IMR-90 (cell line): ENCODE measurements at regions not wholly inside any gene's neighbourhood (a gene's known extent, or its start where the extent isn't known, plus 50 kb on each side); places are given as distances from the start of the nearest gene placed in this dataset.

Experiments used
- ATAC-seq: fragments of 200-7000 bp; cut with Tn5 transposase; 2 replicates; pipeline ENCODE4 v1.9.1; 2020; ENCODE audit warnings: low read depth, mild to moderate bottlenecking, moderate library complexity
- BruUV-seq: library from RNA; stranded (reverse); fragments of 400-500 nt; replicated peaks from 2 replicates; lab custom pipeline; 2021; lab: Mats Ljungman, UMichigan
- CTCF ChIA-PET: fragments of 300-600 bp; formaldehyde crosslinking; extraction: SDS; loops from one replicate; lab custom pipeline; 2021; ENCODE audit warnings: antibody characterized with exemption; lab: Yijun Ruan, JAX
- POLR2A ChIA-PET: fragments of 300-600 bp; sonication (Branson Sonifier 250); formaldehyde crosslinking; loops from one replicate; lab custom pipeline; 2022; ENCODE audit warnings: antibody characterized with exemption; ENCODE audit not compliant: unreplicated experiment; lab: Charles Lee
- DNase-seq: peaks from one replicate; pipeline ENCODE4 v3.0.0; 2013
- H2AFZ ChIP-seq: replicated peaks from 2 replicates; pipeline ENCODE3; 2013; ENCODE audit warnings: low read length, mild to moderate bottlenecking; ENCODE audit not compliant: poor library complexity
- H2AK5ac ChIP-seq: 2 replicates; pipeline ENCODE4 v1.6.1; 2013; ENCODE audit warnings: low read depth, low read length, inconsistent platforms
- H2AK9ac ChIP-seq: replicated peaks from 2 replicates; pipeline ENCODE3; 2013; ENCODE audit warnings: mild to moderate bottlenecking, low read depth, low read length, moderate library complexity; ENCODE audit not compliant: poor library complexity
- H2BK120ac ChIP-seq: 2 replicates; pipeline ENCODE4 v1.6.1; 2013; ENCODE audit warnings: low read depth, low read length, inconsistent platforms
- H2BK15ac ChIP-seq: 3 replicates; pipeline ENCODE4 v1.6.1; 2013; ENCODE audit warnings: low read depth, low read length, inconsistent platforms
- H2BK20ac ChIP-seq: 2 replicates; pipeline ENCODE4 v1.6.1; 2013; ENCODE audit warnings: low read depth, mild to moderate bottlenecking, inconsistent platforms, low read length, moderate library complexity
- H2BK5ac ChIP-seq: 2 replicates; pipeline ENCODE4 v1.6.1; 2013; ENCODE audit warnings: mild to moderate bottlenecking, low read depth, low read length, inconsistent platforms; ENCODE audit not compliant: poor library complexity, severe bottlenecking
- H3K14ac ChIP-seq: replicated peaks from 2 replicates; pipeline ENCODE4 v1.6.1; 2013; ENCODE audit warnings: low read depth, low read length, inconsistent platforms
- H3K18ac ChIP-seq: 2 replicates; pipeline ENCODE4 v1.6.1; 2013; ENCODE audit warnings: low read depth, low read length, control low read depth
- H3K23ac ChIP-seq: 2 replicates; pipeline ENCODE4 v1.6.1; 2013; ENCODE audit warnings: low read depth, low read length, inconsistent platforms
- H3K27ac ChIP-seq: 2 replicates; pipeline ENCODE4 v1.5.1; 2013; ENCODE audit warnings: mild to moderate bottlenecking, control low read depth, low read length; ENCODE audit not compliant: insufficient read depth
- H3K27me3 ChIP-seq: 2 replicates; pipeline ENCODE4 v1.6.1; 2013; ENCODE audit warnings: low read length; ENCODE audit not compliant: control insufficient read depth, insufficient read depth
- H3K36me3 ChIP-seq: 2 replicates; pipeline ENCODE4 v1.6.1; 2013; ENCODE audit warnings: low read length, mixed read lengths; ENCODE audit not compliant: control insufficient read depth, insufficient read depth
- H3K4ac ChIP-seq: 2 replicates; pipeline ENCODE4 v1.6.1; 2013; ENCODE audit warnings: low read depth, low read length, inconsistent platforms
- H3K4me1 ChIP-seq: 2 replicates; pipeline ENCODE4 v1.6.1; 2013; ENCODE audit warnings: low read length, mixed read lengths; ENCODE audit not compliant: control insufficient read depth, insufficient read depth
- H3K4me2 ChIP-seq: 2 replicates; pipeline ENCODE4 v1.6.1; 2013; ENCODE audit warnings: low read depth, mild to moderate bottlenecking, control low read depth, low read length, moderate library complexity
- H3K4me3 ChIP-seq: 2 replicates; pipeline ENCODE4 v1.5.1; 2013; ENCODE audit warnings: low read depth, mild to moderate bottlenecking, control low read depth, low read length, moderate library complexity; ENCODE audit not compliant: insufficient read depth
- H3K56ac ChIP-seq: 2 replicates; pipeline ENCODE4 v1.6.1; 2013; ENCODE audit warnings: low read length, inconsistent platforms; ENCODE audit not compliant: insufficient read depth; ENCODE audit errors: extremely low read depth
- H3K79me1 ChIP-seq, 2 experiments: 2 replicates each; pipeline ENCODE4 v1.6.1; 2013; ENCODE audit warnings: low read length in 2 of 2, inconsistent platforms in 1 of 2, low read depth in 1 of 2
- H3K9ac ChIP-seq: 2 replicates; pipeline ENCODE4 v1.6.1; 2013; ENCODE audit warnings: low read depth, low read length, control low read depth
- H3K9me1 ChIP-seq: 2 replicates; pipeline ENCODE4 v1.6.1; 2013; ENCODE audit warnings: low read length, inconsistent platforms; ENCODE audit not compliant: insufficient read depth
- H3K9me3 ChIP-seq: 2 replicates; pipeline ENCODE4 v1.6.1; 2013; ENCODE audit warnings: low read length; ENCODE audit not compliant: control insufficient read depth, insufficient read depth
- H4K20me1 ChIP-seq: 2 replicates; pipeline ENCODE4 v1.6.1; 2013; ENCODE audit warnings: low read length, inconsistent platforms; ENCODE audit not compliant: insufficient read depth
- H4K5ac ChIP-seq: 2 replicates; pipeline ENCODE4 v1.6.1; 2013; ENCODE audit warnings: mild to moderate bottlenecking, low read depth, low read length, control low read depth
- H4K8ac ChIP-seq, 2 experiments: 2 replicates each; pipeline ENCODE4 v1.6.1; 2013; ENCODE audit warnings: low read depth in 2 of 2, low read length in 2 of 2, control low read depth in 1 of 2, inconsistent platforms in 1 of 2
- H4K91ac ChIP-seq: 2 replicates; pipeline ENCODE4 v1.6.1; 2013; ENCODE audit warnings: low read depth, low read length, inconsistent platforms; ENCODE audit not compliant: insufficient read depth
- BHLHE40 ChIP-seq: fragments of 150-350 bp; IDR thresholded peaks from 2 replicates; pipeline ENCODE4 v1.6.1; 2016; ENCODE audit warnings: mild to moderate bottlenecking, low read depth, low read length
- CEBPB ChIP-seq: IDR thresholded peaks from 2 replicates; pipeline ENCODE4 v1.6.1; 2012; ENCODE audit warnings: low read depth, low read length, improper control_type of control experiment
- CHD1 ChIP-seq: IDR thresholded peaks from 2 replicates; pipeline ENCODE4 v1.6.1; 2012; ENCODE audit warnings: low read depth, low read length, improper control_type of control experiment
- ELK1 ChIP-seq: fragments of 150-350 bp; IDR thresholded peaks from 2 replicates; pipeline ENCODE4 v1.6.1; 2016; ENCODE audit warnings: low read depth, mild to moderate bottlenecking, low read length, moderate library complexity, borderline replicate concordance
- FOS ChIP-seq: fragments of 150-350 bp; IDR thresholded peaks from 2 replicates; pipeline ENCODE4 v1.6.1; 2016; ENCODE audit warnings: low read depth, low read length
- MAFK ChIP-seq: IDR thresholded peaks from 2 replicates; pipeline ENCODE4 v1.6.1; 2012; ENCODE audit warnings: low read depth, low read length, improper control_type of control experiment
- NFE2L2 ChIP-seq: fragments of 150-350 bp; IDR thresholded peaks from 2 replicates; pipeline ENCODE4 v1.6.1; 2016; ENCODE audit warnings: low read depth, mild to moderate bottlenecking, low read length
- POLR2A ChIP-seq: IDR thresholded peaks from 2 replicates; pipeline ENCODE4 v1.6.1; 2012; ENCODE audit warnings: mild to moderate bottlenecking, low read depth, low read length
- RCOR1 ChIP-seq: IDR thresholded peaks from 2 replicates; pipeline ENCODE4 v1.6.1; 2012; ENCODE audit warnings: mild to moderate bottlenecking, low read length, improper control_type of control experiment; ENCODE audit not compliant: insufficient replicate concordance
- RFX5 ChIP-seq: IDR thresholded peaks from 2 replicates; pipeline ENCODE4 v1.8.0; 2012; ENCODE audit warnings: low read depth, mild to moderate bottlenecking, low read length, moderate library complexity
- USF2 ChIP-seq: fragments of 150-350 bp; IDR thresholded peaks from 2 replicates; pipeline ENCODE4 v1.6.1; 2017; ENCODE audit warnings: mild to moderate bottlenecking, antibody characterized with exemption, low read length, low read depth
- WGBS, 2 experiments: methylation state at CpG; one replicate each; pipeline versions ENCODE4 v1.1.5 to v1.1.7; 2013; ENCODE audit warnings: missing lambda C conversion rate in 2 of 2; ENCODE audit not compliant: insufficient read length in 1 of 2; ENCODE audit errors: extremely low coverage in 2 of 2; 5-methylcytosine and 5-hydroxymethylcytosine counted together
- dilution Hi-C: fragments of 300-500 bp; cut with HindIII; formaldehyde crosslinking; loops from one replicate; pipeline ENCODE4 v1.14.3; 2018; ENCODE audit warnings: low sequenced_read_pairs; ENCODE audit not compliant: unreplicated experiment
- in situ Hi-C: fragments of 300-500 bp; cut with MboI; formaldehyde crosslinking; loops from 3 replicates; pipeline ENCODE4 v1.14.3; 2019; ENCODE audit warnings: low sequenced_read_pairs, inconsistent platforms, mixed read lengths
- intact Hi-C: fragments of 100-400 bp; cut with micrococcal nuclease; formaldehyde crosslinking; loops from 2 replicates; pipeline ENCODE4 v1.10.0; 2022

GRCh38 chr1:113247782-113248181 is 142.5 kb upstream of the MAGI3 start:
- Histone ChIP-seq H3K14ac (no peak overlapping the region), H4K20me1 (no peaks in the 10 kb centered on the region), H3K79me1 (no peaks in the 10 kb centered on the region), H3K23ac (no peak overlapping the region), H3K18ac (no peak overlapping the region), H3K27me3 (peaks cover 22% of the 10 kb centered on the region), H3K4me1 (no peaks in the 10 kb centered on the region), H3K4me3 (no peak overlapping the region), H2BK5ac (no peak overlapping the region), H3K27ac (no peak overlapping the region), H3K9ac (no peak overlapping the region), H3K9me3 (no peaks in the 10 kb centered on the region), H2BK20ac (no peak overlapping the region), H4K5ac (no peak overlapping the region), H2BK120ac (no peak overlapping the region), H3K9me1 (no peaks in the 10 kb centered on the region), H2AK9ac (no peak overlapping the region), H3K56ac (no peak overlapping the region), H3K36me3 (no peaks in the 10 kb centered on the region), H2BK15ac (no peak overlapping the region), H2AFZ (no peak overlapping the region), H3K4me2 (no peak overlapping the region), H3K4ac (no peak overlapping the region), H4K91ac (no peak overlapping the region), H2AK5ac (no peak overlapping the region), H4K8ac (no peak overlapping the region)
- in situ Hi-C loops (no loop called here), dilution Hi-C loops (no loop called here), intact Hi-C loops (no loop called here)
- ATAC-seq (no peak), DNase-seq (no peak)
- TF ChIP-seq CHD1 = no peak
- no peak for TF ChIP-seq POLR2A
- TF ChIP-seq RFX5 = no peak
- no peak for TF ChIP-seq NFE2L2
- TF ChIP-seq ELK1 = no peak
- no peak for TF ChIP-seq MAFK
- TF ChIP-seq USF2 = no peak
- no peak for TF ChIP-seq RCOR1
- no peak for TF ChIP-seq FOS
- no peak for TF ChIP-seq BHLHE40
- no peak for TF ChIP-seq CEBPB
- BruUV-seq = no TSS peak
- POLR2A ChIA-PET = interaction anchor here (0.6 kb wide), 1 partner anchor 9 kb away, joined by 3 read pairs; no protein-coding TSS in a partner anchor
- 100% methylated on average over 1 of the region's 3 CpGs; no CpG with 5 or more reads in 1 of the 2 experiments for WGBS, 2 experiments
- CTCF ChIA-PET = no interaction called here
